Panc1 (cell line): ENCODE measurements at regions not wholly inside any gene's neighbourhood (a gene's known extent, or its start where the extent isn't known, plus 50 kb on each side); places are given as distances from the start of the nearest gene placed in this dataset.

Source experiments
- ATAC-seq: fragments of 200-7000 bp; cut with Tn5 transposase; 2 replicates; pipeline ENCODE4 v1.9.1; 2020; ENCODE audit warnings: mild to moderate bottlenecking, moderate library complexity
- BruUV-seq: library from RNA; stranded (reverse); fragments of 400-500 nt; replicated peaks from 2 replicates; lab custom pipeline; 2021; lab: Mats Ljungman, UMichigan
- CTCF ChIA-PET: fragments of 300-600 bp; sonication (Branson Sonifier 250); formaldehyde crosslinking; loops from one replicate; lab custom pipeline; 2022; ENCODE audit warnings: antibody characterized with exemption; lab: Charles Lee
- POLR2A ChIA-PET: fragments of 300-600 bp; sonication (Branson Sonifier 250); formaldehyde crosslinking; loops from one replicate; lab custom pipeline; 2022; ENCODE audit warnings: antibody characterized with exemption; lab: Charles Lee
- DNase-seq: peaks from one replicate; pipeline ENCODE4 v3.0.0-alpha.2; 2010; ENCODE audit warnings: low read depth, low spot score
- H3K27ac ChIP-seq: 2 replicates; pipeline ENCODE4 v1.5.1; 2011; ENCODE audit warnings: mild to moderate bottlenecking, low read length, inconsistent platforms
- H3K27me3 ChIP-seq: fragments of 200-500 bp; sonication (Bioruptor generic); 2 replicates; pipeline ENCODE4 v1.6.0; 2014; ENCODE audit warnings: low read length, inconsistent platforms; ENCODE audit not compliant: control insufficient read depth, insufficient read depth
- H3K36me3 ChIP-seq: fragments of 200-500 bp; sonication (Bioruptor generic); 2 replicates; pipeline ENCODE4 v1.5.1; 2014; ENCODE audit warnings: inconsistent platforms, mild to moderate bottlenecking, low read length, moderate library complexity; ENCODE audit not compliant: control insufficient read depth, insufficient read depth
- H3K4me1 ChIP-seq: 2 replicates; pipeline ENCODE4 v1.5.1; 2011; ENCODE audit warnings: inconsistent platforms, mild to moderate bottlenecking, low read length, moderate library complexity; ENCODE audit not compliant: control insufficient read depth, insufficient read depth
- H3K4me3 ChIP-seq, 2 experiments: 2 replicates each; pipeline ENCODE4 v1.5.1; 2011 to 2012; ENCODE audit warnings: low read depth in 2 of 2, low read length in 2 of 2, mild to moderate bottlenecking in 2 of 2, inconsistent platforms in 1 of 2, moderate library complexity in 1 of 2
- H3K9me3 ChIP-seq: fragments of 200-500 bp; sonication (Bioruptor generic); 2 replicates; pipeline ENCODE4 v1.5.1; 2014; ENCODE audit warnings: low read depth, mild to moderate bottlenecking, inconsistent platforms, low read length, moderate library complexity; ENCODE audit not compliant: control insufficient read depth, insufficient read depth
- POLR2AphosphoS5 ChIP-seq: IDR thresholded peaks from 2 replicates; pipeline ENCODE4 v1.6.1; 2012; ENCODE audit warnings: mild to moderate bottlenecking, low read depth, low read length, moderate library complexity
- SIN3A ChIP-seq: IDR thresholded peaks from 2 replicates; pipeline ENCODE4 v1.6.1; 2012; ENCODE audit warnings: low read depth, mild to moderate bottlenecking, low read length, moderate library complexity, borderline replicate concordance; ENCODE audit not compliant: insufficient read depth
- TCF7L2 ChIP-seq: IDR thresholded peaks from 2 replicates; pipeline ENCODE4 v1.6.1; 2011; ENCODE audit warnings: mild to moderate bottlenecking, low read depth, low read length, inconsistent platforms
- in situ Hi-C: cut with HindIII; loops from 2 replicates; pipeline ENCODE4 v1.10.0; 2016; ENCODE audit warnings: low sequenced_read_pairs, low pct_unique_long_range_greater_than_20kb
- intact Hi-C: fragments of 100-400 bp; cut with micrococcal nuclease; formaldehyde crosslinking; loops from one replicate; pipeline ENCODE4 v1.10.0; 2022; ENCODE audit not compliant: unreplicated experiment
- TF ChIP-seq, protein P1 (sequence below): fragments of 450-650 bp; IDR thresholded peaks from 2 replicates; pipeline ENCODE4 v1.5.1; 2017; ENCODE audit warnings: mild to moderate bottlenecking
- TF ChIP-seq, protein P2 (sequence below), 2 experiments: IDR thresholded peaks; 2 replicates each; pipeline ENCODE4 v1.6.1; 2011 to 2012; ENCODE audit warnings: low read depth in 2 of 2, control low read depth in 1 of 2, low read length in 1 of 2, mild to moderate bottlenecking in 1 of 2, moderate library complexity in 1 of 2; ENCODE audit not compliant: insufficient read depth in 1 of 2

DNA sequence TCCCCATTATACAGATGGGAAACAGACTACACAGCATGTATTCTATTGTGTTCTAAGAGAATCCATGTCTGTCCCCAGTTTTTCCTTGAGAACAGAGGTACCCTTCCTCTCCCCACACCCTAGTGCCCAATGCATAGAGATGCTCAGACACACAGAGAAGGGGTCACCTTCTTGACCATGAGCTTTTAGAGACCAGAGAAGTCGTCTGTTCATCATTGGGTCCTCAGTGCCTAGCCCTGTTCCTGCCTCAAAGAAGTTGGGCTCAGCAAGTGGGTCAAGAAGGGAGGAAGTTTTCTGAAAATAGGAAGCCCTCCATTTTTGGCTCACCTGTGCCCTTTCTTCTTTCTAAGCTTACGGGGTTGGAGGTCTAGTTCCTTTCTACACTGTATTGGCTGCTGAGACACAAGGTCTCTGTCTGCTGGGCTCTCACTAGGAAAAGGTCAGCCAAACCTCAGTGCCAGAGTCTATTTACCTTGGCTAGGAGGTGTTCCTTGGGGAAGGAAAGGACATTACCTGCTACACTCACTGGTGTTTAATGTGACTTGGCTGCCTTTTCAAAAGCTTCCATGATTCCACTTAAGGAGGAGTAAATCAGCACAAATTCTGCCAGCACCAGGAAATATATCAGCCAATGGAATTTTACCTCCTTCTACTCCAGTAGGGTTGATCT is 198.5 kb upstream of the PWP1 start:
- no peaks in the 10 kb centered on the region for H3K9me3 ChIP-seq
- BruUV-seq, result no TSS peak
- DNase-seq, result no peak
- intact Hi-C loops (no loop called here), in situ Hi-C loops (no loop called here)
- no peak overlapping the region for H3K27ac ChIP-seq
- no peak for ATAC-seq
- TF ChIP-seq, protein P1, sequence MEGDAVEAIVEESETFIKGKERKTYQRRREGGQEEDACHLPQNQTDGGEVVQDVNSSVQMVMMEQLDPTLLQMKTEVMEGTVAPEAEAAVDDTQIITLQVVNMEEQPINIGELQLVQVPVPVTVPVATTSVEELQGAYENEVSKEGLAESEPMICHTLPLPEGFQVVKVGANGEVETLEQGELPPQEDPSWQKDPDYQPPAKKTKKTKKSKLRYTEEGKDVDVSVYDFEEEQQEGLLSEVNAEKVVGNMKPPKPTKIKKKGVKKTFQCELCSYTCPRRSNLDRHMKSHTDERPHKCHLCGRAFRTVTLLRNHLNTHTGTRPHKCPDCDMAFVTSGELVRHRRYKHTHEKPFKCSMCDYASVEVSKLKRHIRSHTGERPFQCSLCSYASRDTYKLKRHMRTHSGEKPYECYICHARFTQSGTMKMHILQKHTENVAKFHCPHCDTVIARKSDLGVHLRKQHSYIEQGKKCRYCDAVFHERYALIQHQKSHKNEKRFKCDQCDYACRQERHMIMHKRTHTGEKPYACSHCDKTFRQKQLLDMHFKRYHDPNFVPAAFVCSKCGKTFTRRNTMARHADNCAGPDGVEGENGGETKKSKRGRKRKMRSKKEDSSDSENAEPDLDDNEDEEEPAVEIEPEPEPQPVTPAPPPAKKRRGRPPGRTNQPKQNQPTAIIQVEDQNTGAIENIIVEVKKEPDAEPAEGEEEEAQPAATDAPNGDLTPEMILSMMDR, result no peak
- no peak for TF ChIP-seq SIN3A
- no peak for TF ChIP-seq TCF7L2
- TF ChIP-seq, protein P2, sequence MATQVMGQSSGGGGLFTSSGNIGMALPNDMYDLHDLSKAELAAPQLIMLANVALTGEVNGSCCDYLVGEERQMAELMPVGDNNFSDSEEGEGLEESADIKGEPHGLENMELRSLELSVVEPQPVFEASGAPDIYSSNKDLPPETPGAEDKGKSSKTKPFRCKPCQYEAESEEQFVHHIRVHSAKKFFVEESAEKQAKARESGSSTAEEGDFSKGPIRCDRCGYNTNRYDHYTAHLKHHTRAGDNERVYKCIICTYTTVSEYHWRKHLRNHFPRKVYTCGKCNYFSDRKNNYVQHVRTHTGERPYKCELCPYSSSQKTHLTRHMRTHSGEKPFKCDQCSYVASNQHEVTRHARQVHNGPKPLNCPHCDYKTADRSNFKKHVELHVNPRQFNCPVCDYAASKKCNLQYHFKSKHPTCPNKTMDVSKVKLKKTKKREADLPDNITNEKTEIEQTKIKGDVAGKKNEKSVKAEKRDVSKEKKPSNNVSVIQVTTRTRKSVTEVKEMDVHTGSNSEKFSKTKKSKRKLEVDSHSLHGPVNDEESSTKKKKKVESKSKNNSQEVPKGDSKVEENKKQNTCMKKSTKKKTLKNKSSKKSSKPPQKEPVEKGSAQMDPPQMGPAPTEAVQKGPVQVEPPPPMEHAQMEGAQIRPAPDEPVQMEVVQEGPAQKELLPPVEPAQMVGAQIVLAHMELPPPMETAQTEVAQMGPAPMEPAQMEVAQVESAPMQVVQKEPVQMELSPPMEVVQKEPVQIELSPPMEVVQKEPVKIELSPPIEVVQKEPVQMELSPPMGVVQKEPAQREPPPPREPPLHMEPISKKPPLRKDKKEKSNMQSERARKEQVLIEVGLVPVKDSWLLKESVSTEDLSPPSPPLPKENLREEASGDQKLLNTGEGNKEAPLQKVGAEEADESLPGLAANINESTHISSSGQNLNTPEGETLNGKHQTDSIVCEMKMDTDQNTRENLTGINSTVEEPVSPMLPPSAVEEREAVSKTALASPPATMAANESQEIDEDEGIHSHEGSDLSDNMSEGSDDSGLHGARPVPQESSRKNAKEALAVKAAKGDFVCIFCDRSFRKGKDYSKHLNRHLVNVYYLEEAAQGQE (IDR thresholded peaks at IDR 0.05; ENCODE audit: insufficient read depth in 1 of 2, low read depth in 2 of 2, low read length in 1 of 2), result no peak
- TF ChIP-seq POLR2AphosphoS5, result no peak
- CTCF ChIA-PET, result no interaction called here
- H3K27me3 ChIP-seq, result no peaks in the 10 kb centered on the region; the same call in 1 of the 2 replicates
- H3K36me3 ChIP-seq, result no peaks in the 10 kb centered on the region
- H3K4me3 ChIP-seq, result no peak overlapping the region
- H3K4me1 ChIP-seq, result no peaks in the 10 kb centered on the region
- POLR2A ChIA-PET, result interaction anchor here (0.5 kb wide), 1 partner anchor 13 kb away, joined by 6 read pairs; no protein-coding TSS in a partner anchor

DNA sequence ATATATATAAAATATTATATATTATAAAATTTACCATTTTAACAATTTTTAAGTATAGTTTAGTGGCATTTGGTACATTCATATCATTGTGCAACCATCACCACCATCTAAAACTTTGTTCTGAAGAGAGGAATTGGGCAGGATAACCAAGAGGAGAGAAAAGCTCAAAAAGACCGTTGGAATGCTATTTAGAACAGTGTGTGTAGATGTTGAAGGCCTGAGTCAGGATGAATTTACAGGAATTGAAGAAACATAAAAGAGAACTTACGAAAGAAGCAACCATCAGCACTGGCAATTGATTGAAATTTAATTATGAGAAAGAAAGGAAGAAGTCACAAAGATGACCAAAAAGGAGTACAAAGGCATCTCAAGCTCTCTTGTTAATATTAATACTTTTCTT is 196.9 kb upstream of the PWP1 start:
- ATAC-seq, result no peak
- in situ Hi-C loops, result no loop called here
- intact Hi-C loops, result no loop called here
- H3K9me3 ChIP-seq, result no peaks in the 10 kb centered on the region
- no peaks in the 10 kb centered on the region for H3K36me3 ChIP-seq
- no peak overlapping the region for H3K4me3 ChIP-seq
- no peaks in the 10 kb centered on the region for H3K4me1 ChIP-seq
- no peak for DNase-seq
- H3K27ac ChIP-seq, result no peak overlapping the region
- H3K27me3 ChIP-seq, result no peaks in the 10 kb centered on the region; the same call in 1 of the 2 replicates
- BruUV-seq, result no TSS peak
- ChIA-PET CTCF (no interaction called here), POLR2A (no interaction called here)
- TF ChIP-seq, protein P2 (IDR thresholded peaks at IDR 0.05; ENCODE audit: insufficient read depth in 1 of 2, low read depth in 2 of 2, low read length in 1 of 2), result no peak
